Motor neuron (in vitro differentiated cells): ENCODE measurements at regions not wholly inside any gene's neighbourhood (a gene's known extent, or its start where the extent isn't known, plus 50 kb on each side); places are given as distances from the start of the nearest gene placed in this dataset.

Experiments
- ATAC-seq, 8 experiments: fragments of 200-7000 bp; cut with Tn5 transposase; replicated peaks in 6 of 8; 2 replicates each; pipeline ENCODE4 v1.8.0; 2021; ENCODE audit warnings: mild to moderate bottlenecking in 8 of 8, moderate library complexity in 8 of 8
- H3K27ac ChIP-seq, 2 donors: fragments of 250-450 bp; sonication (Bioruptor Pico); 2 replicates each; pipeline ENCODE4 v1.9.0; 2021; ENCODE audit warnings: antibody characterized with exemption in 2 of 2, mild to moderate bottlenecking in 2 of 2, moderate library complexity in 1 of 2
- H3K4me1 ChIP-seq, 2 donors: fragments of 250-450 bp; sonication (Bioruptor Pico); replicated peaks in 1 of 2; 2 replicates each; pipeline ENCODE4 v1.6.1; 2021; ENCODE audit warnings: antibody characterized with exemption in 2 of 2, mild to moderate bottlenecking in 2 of 2, moderate library complexity in 1 of 2
- H3K4me3 ChIP-seq, 5 donors: fragments of 250-450 bp; sonication (Bioruptor Pico); 2 replicates each; pipeline ENCODE4 v1.9.0; 2021; ENCODE audit warnings: antibody characterized with exemption in 5 of 5, mild to moderate bottlenecking in 5 of 5, moderate library complexity in 4 of 5
- WGBS, 10 experiments: fragments of 450-650 bp; shearing (Covaris generic); methylation state at CpG; one replicate each; pipeline ENCODE4 v1.0.0; 2022; 5-methylcytosine and 5-hydroxymethylcytosine counted together
- in situ Hi-C, 9 experiments: fragments of 400-800 bp; cut with MboI; loops; one replicate each; pipeline ENCODE4 v1.15.0; 2021; ENCODE audit warnings: low sequenced_read_pairs in 9 of 9, low pct_unique_long_range_greater_than_20kb in 2 of 9; ENCODE audit not compliant: unreplicated experiment in 9 of 9

GRCh38 chr2:217466805-217467204 lies 536.0 kb downstream of the TNS1 start:
- peaks cover 9 to 11% of the 10 kb centered on the region in 2 donors for H3K4me1 ChIP-seq
- H3K4me3 ChIP-seq = no peak overlapping the region
- in situ Hi-C loops = no loop called here
- ATAC-seq = no peak
- WGBS, 10 experiments = 50 to 100% (median 100%) methylated on average over 1 to 4 of the region's 5 CpGs; no CpG with 5 or more reads in 1 of the 10 experiments
- H3K27ac ChIP-seq = no peak overlapping the region

- Histone ChIP-seq H3K27ac (no peak overlapping the region), H3K4me3 (no peak overlapping the region), H3K4me1 (peaks cover 14 to 18% of the 10 kb centered on the region in 2 donors)
- in situ Hi-C loops = no loop called here
- no peak for ATAC-seq
- 72 to 100% (median 90%) methylated on average over 1 to 4 of the region's 4 CpGs; no CpG with 5 or more reads in 2 of the 10 experiments for WGBS, 10 experiments
Measured at GRCh38 chr2:217466104-217466503, 536.7 kb downstream of the TNS1 start.

- H3K4me3 ChIP-seq = no peak overlapping the region
- H3K4me1 ChIP-seq = peaks cover 14 to 19% of the 10 kb centered on the region in 2 donors
- H3K27ac ChIP-seq = no peak overlapping the region
- ATAC-seq = peak in 4 of 8 experiments; percentile 14 to 93 (median 60)
- WGBS, 10 experiments = 18 to 100% (median 100%) methylated on average over 1 to 2 of the region's 2 CpGs; no CpG with 5 or more reads in 4 of the 10 experiments
- in situ Hi-C loops = no loop called here
Measured at GRCh38 chr2:217465100-217465499, 537.7 kb downstream of the TNS1 start.

- 92 to 100% (median 100%) methylated on average over 1 to 2 of the region's 2 CpGs; no CpG with 5 or more reads in 5 of the 10 experiments for WGBS, 10 experiments
- no peak for ATAC-seq
- H3K27ac ChIP-seq = no peak overlapping the region
- H3K4me1 ChIP-seq = peaks cover 14 to 19% of the 10 kb centered on the region in 2 donors
- in situ Hi-C loops = no loop called here
- H3K4me3 ChIP-seq = no peak overlapping the region
Measured at GRCh38 chr2:217463402-217464075, 539.3 kb downstream of the TNS1 start.

- Histone ChIP-seq H3K4me3 (no peak overlapping the region), H3K4me1 (peaks cover 14 to 19% of the 10 kb centered on the region in 2 donors), H3K27ac (no peak overlapping the region)
- ATAC-seq = peak in 5 of 8 experiments; percentile 28 to 65 (median 60)
- WGBS, 10 experiments = 0% methylated on average over 1 of the region's 2 CpGs; no CpG with 5 or more reads in 6 of the 10 experiments
- in situ Hi-C loops = no loop called here
Measured at GRCh38 chr2:217462121-217462520, 540.7 kb downstream of the TNS1 start.

GRCh38 chr2:217461674-217462073 lies 541.1 kb downstream of the TNS1 start:
- H3K27ac ChIP-seq = no peak overlapping the region
- 34 to 78% (median 59%) methylated on average over 1 to 4 of the region's 4 CpGs for WGBS, 10 experiments
- in situ Hi-C loops = no loop called here
- H3K4me3 ChIP-seq = no peak overlapping the region
- peak in 2 of 8 experiments; percentile 7 to 33 for ATAC-seq
- H3K4me1 ChIP-seq = peaks cover 14 to 19% of the 10 kb centered on the region in 2 donors

- in situ Hi-C loops = no loop called here
- Histone ChIP-seq H3K4me3 (no peak overlapping the region), H3K27ac (no peak overlapping the region), H3K4me1 (peaks cover 14 to 19% of the 10 kb centered on the region in 2 donors)
- 7 to 100% (median 80%) methylated on average over 1 to 5 of the region's 5 CpGs; no CpG with 5 or more reads in 1 of the 10 experiments for WGBS, 10 experiments
- peak in 1 of 8 experiments; percentile 37 for ATAC-seq
Measured at GRCh38 chr2:217459680-217460405, 543.0 kb downstream of the TNS1 start.

- ATAC-seq = no peak
- Histone ChIP-seq H3K4me1 (peaks cover 14 to 19% of the 10 kb centered on the region in 2 donors), H3K4me3 (no peak overlapping the region), H3K27ac (no peak overlapping the region)
- in situ Hi-C loops = no loop called here
- WGBS, 10 experiments = 83 to 100% (median 100%) methylated on average over 1 to 2 of the region's 2 CpGs; no CpG with 5 or more reads in 3 of the 10 experiments
Measured at GRCh38 chr2:217459016-217459415, 543.8 kb downstream of the TNS1 start.

GRCh38 chr2:217456016-217456415 lies 546.8 kb downstream of the TNS1 start:
- Histone ChIP-seq H3K4me1 (peaks cover under 1 to 12% of the 10 kb centered on the region in 2 donors), H3K4me3 (no peak overlapping the region), H3K27ac (no peak overlapping the region)
- ATAC-seq = no peak
- 57 to 100% (median 81%) methylated on average over 1 to 2 of the region's 2 CpGs; no CpG with 5 or more reads in 3 of the 10 experiments for WGBS, 10 experiments
- in situ Hi-C loops = no loop called here

- Histone ChIP-seq H3K4me3 (no peak overlapping the region), H3K27ac (no peak overlapping the region), H3K4me1 (peaks cover 19 to 30% of the 10 kb centered on the region in 2 donors)
- WGBS, 10 experiments = 80% methylated on average over 1 of the region's 1 CpG; no CpG with 5 or more reads in 9 of the 10 experiments
- ATAC-seq = no peak
- in situ Hi-C loops = no loop called here
Measured at GRCh38 chr2:217452928-217453327, 549.9 kb downstream of the TNS1 start.

- peaks cover 19 to 30% of the 10 kb centered on the region in 2 donors for H3K4me1 ChIP-seq
- no peak overlapping the region for H3K27ac ChIP-seq
- H3K4me3 ChIP-seq = no peak overlapping the region
- in situ Hi-C loops = no loop called here
- 50 to 100% (median 59%) methylated on average over 1 to 2 of the region's 3 CpGs; no CpG with 5 or more reads in 5 of the 10 experiments for WGBS, 10 experiments
- ATAC-seq = peak in 5 of 8 experiments; percentile 22 to 37 (median 31)
Measured at GRCh38 chr2:217451666-217452065, 551.1 kb downstream of the TNS1 start.

GRCh38 chr2:217449444-217449843 lies 553.4 kb downstream of the TNS1 start:
- peaks cover 19 to 30% of the 10 kb centered on the region in 2 donors for H3K4me1 ChIP-seq
- H3K4me3 ChIP-seq = no peak overlapping the region
- in situ Hi-C loops = no loop called here
- peak in 5 of 8 experiments; percentile 87 to 91 (median 89) for ATAC-seq
- 60 to 93% (median 76%) methylated on average over 1 to 6 of the region's 8 CpGs; no CpG with 5 or more reads in 2 of the 10 experiments for WGBS, 10 experiments
- H3K27ac ChIP-seq = peak overlapping the region; percentile 8 to 24

- peaks cover 19 to 30% of the 10 kb centered on the region in 2 donors for H3K4me1 ChIP-seq
- no peak overlapping the region for H3K4me3 ChIP-seq
- peak in 5 of 8 experiments; percentile 42 to 69 (median 54) for ATAC-seq
- 33 to 90% (median 80%) methylated on average over 1 to 4 of the region's 5 CpGs; no CpG with 5 or more reads in 1 of the 10 experiments for WGBS, 10 experiments
- peak overlapping the region in 1 of 2 donors; percentile 8 for H3K27ac ChIP-seq
- in situ Hi-C loops = no loop called here
Measured at GRCh38 chr2:217448860-217449259, 553.9 kb downstream of the TNS1 start.
